ENCODE measurements at regions not wholly inside any gene's neighbourhood (a gene's known extent, or its start where the extent isn't known, plus 50 kb on each side); places are given as distances from the start of the nearest gene placed in this dataset.
A peak's percentile ranks its signal among the peaks of the same experiment; 100 is the strongest.
"Not testable (repeated sequence)": the region's sequence is repeated elsewhere in the genome, so short reads cannot be mapped to it uniquely, and the experiment has no call there.

DNA sequence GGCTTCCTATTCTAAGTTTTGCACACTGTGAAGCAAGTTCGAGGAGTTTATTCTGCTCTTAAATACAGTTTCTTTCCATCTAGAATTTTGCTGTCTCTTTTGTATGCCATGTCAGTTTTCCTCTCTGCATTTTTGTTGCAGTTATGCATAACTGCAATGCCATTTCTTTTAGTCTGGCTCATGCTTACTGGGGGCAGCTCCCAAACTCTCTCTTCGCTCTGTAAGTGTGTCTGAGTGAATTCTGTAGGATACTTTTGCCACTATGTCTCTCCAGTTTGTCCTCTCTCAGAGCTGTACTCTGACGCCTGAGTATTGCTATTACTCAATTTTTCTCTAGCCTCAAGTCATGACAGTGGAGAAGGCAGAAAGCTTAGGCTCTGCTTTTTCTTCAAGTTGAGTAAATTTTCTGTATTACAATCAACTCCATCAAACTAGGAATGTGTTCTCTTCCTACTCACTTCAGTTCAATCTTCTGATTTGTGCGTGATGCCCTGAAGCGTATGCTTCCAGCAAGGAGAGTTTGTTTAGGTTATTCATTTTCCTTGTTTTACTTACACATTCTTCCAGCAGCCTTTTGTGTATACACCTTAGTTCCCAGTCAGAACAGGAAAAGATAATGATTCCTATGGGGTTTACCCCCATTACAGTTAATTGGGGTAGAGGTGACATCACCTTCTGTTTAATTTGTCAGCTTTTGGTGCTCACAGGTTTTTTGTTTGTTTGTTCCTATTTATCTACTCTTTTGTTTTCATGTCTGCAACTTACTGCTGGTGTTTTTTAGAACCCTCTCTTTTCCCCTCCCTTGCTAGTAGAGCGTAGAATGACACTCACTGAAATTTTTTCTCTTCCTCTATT lies 430.9 kb downstream of the BCKDHB start:
- no peak for DNase-seq

DNA sequence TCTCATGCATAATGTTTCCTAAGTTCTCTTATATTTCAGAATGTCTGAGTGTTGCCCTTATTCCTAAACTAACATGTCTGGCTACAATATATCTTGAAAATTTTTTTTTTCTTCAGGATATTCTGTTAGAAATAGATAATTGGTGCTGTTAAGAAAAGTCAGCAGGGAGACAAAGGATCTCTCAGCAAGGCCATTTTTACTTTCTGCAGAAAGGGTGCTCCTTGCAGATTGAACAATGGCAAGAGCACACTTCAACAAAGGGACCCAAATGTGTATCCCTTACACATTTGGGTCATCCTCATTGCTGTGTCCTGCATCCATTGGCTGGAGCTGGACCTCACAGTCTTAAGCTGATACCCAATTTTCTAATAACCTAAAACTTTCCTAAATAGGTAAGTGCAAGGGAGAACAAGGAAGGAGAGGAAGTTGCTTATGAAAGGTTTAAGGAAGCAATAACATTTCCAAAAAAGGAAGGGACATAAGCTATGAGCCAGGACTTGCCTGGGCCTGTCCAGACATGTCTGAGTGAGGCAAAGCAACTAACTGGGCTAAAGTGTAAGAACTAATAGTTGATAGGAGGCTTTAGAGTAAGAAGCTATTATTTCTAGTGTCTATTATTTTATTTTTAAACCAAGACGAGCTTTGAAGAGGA lies 429.6 kb downstream of the BCKDHB start:
- DNase-seq = no peak

DNA sequence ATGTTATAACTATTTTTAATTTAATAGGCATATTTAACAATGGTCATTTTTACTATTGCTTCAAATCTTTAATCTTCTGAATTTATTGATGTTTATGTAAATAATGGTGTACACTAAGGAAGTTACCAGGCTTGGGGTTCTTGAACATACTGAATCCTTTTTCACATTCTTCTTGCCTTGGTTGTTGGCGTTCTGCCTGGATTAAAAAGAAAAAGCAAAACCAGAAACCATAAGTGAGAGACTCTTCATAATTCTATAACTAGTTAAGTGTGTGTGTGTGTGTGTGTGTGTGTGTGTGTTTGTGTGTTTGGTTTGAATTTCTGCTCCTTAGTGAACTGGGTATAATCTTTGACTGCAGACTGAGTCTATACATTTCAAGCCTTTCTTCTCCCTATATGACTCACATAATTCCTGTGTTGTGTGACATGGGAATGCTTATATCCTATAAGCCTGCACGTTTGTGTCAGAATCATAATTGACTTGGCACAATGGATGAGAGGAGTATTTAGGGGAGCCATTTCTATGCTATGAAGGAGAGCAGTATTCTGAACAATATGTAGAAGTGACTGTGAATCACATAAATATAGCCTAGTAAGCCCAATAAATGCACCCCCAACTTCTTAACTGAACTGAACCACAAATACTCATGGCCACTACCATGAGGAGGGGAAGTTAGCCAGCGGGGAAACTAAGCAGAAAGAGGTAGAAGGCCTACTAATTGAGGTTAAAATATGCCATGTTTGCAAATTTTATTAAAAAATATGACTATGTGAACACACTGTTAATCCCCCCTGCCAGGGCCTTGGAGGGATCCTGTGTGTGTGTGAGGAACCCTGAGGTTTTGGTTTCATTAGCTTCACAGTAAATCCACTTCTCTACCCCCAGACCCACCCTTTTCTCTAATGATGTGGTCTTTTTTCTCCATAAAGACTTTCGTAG lies 425.5 kb downstream of the BCKDHB start:
- no peak for DNase-seq

DNA sequence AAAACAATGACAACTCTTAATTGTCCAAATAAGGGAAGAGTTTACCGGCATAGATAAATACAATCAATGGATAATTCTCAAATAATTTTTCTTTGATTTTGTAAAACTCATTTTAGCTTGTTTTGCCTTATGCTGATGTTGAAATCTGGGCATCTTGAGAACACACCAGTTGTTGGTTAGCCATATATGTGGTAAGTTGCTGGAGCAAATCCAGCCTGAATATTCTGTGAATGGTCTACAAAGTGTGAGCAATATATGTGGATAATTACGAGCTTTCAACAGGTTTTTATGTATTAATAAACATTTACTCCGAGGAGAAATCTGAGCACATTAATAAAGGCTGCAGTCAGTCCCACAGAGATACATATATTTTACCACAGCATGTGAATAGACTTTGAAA lies 423.6 kb downstream of the BCKDHB start:
- DNase-seq = no peak

DNA sequence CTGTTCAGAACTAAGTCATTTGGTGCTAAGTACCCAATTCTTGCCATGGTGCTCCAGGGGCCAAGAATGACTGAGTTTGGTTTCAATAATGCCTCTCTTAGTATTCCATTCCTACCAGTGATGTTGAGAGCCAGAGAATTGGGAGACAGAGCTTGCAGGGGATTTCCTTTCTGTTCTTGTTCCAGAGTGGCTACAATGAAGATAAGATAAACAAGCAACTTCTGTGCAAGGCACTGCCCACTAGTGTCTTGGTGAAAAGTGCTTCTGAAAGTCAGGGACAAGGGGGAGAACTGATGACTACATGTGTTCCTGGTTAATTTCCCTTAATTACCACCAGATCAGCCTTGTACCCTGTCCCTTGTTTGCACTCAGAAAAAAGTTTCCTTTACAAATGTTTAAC lies 421.6 kb downstream of the BCKDHB start:
- DNase-seq = no peak

DNA sequence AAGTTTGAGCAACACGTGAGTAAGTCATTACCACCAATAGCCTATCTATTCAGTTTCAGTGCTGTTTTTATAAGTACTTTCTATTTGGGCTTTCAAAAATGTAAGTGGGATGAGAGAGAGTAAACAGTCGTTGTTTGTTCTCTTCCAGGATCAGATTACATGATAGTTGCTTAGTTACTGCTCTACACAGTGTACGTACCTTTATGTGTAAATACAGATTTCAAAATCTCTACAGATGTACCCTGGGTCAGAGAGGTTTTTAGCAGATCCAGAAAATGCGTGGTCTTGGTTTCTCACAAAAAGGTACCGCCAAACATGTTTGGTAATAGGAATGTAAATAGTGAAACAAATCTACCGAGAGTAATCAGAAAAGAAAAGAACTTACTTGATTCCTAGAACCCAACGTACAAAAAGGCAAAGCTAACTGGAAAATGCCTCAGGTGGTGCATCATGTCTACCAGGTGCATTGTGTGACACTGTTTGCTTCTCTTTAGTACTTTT lies 421.1 kb downstream of the BCKDHB start:
- DNase-seq = no peak

DNA sequence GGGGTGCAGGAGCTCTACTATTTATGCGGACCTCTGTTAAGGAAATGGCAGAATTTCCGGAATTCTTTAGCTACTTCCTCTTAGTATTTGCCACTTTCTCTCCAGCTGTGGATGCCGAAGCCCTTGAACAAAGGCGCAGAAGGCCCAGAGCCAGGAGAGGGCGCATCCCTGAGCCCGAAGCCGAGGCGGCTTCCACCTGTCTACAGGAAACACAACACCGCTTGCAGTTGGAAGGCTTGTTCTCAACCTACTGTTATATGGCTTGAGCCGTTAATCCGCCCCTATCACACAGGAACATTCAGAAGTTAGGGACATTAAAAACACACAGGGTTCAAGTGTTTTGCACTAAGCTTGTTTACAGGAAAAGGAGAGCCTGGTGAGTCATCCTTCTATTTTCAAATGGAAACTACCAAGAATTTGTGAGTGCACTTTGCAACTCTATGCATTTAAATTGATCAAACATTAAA lies 417.1 kb downstream of the BCKDHB start:
- peak in 1 of 5 donors; percentile 19 for DNase-seq

DNA sequence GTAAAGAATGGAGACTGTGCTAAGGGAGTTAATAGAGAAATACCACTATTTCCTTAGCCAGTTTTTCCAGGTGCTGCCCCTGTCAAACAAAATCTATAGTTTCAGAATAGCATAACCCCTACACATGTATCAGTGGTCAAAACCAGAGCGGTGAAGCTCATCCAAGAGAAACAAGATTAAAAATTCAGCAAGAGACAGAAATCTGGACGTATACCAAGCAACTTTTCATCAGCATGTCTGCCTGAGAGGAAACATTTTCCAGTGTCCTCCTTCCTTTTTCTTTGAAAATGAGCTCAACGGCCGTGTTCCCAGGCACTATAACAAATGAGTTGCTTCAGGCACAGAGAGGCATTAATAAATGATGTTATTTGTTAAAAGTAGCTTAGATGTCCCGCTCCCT lies 416.5 kb downstream of the BCKDHB start:
- DNase-seq = no peak

DNA sequence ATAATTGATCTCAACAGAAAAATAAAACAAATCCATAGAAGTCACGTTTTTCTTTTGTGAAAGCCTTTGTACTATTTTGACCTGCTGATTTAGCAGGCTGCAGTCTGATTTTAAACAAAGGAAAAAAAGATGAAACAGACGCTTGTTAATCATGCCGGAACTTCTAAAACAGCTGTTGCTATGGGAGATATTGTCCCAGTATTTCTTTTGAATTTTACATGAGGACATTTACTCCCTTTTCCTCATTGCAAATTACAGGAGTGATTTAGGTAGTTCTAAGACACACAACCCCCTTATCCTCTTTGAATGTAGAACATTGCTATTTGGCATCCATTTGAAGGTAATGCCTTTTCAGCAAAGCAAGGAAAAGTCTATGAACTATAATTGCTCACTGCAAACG lies 416.1 kb downstream of the BCKDHB start:
- no peak for DNase-seq

DNA sequence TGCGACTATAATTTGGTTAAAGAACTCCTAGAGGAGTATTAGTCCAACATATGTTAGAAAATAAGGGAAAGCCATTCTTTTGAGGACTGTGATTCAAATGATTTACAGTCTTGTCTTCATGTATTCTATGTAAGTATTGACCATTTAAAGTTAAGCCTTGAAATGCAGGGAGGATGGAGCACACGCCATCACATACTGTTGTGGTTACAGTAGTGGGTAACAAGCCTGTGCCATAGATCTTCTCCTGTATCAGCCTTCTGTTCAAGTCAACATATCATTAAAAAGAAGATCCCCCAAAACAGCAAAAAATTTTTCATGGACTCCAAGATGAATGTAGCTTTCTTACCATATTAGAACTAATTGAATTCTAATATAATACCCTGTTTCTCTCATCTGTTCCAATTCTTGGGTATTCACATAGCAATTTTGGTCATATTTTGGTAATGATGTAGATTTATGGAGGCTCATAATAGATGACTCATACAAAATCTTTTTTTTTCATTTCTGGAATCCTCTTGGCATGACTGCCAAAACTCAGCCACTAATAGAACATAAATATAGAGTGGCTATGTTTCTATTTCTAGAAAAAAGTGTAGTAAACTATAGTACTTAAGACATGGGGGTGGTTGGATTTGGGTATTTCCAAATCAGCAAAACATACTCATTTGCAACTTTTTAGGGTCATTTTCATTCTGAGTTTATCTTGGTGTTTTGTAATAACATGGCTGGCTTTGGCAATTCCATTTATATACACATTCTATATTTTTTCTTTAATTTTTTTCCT lies 413.5 kb downstream of the BCKDHB start:
- no peak for DNase-seq

DNA sequence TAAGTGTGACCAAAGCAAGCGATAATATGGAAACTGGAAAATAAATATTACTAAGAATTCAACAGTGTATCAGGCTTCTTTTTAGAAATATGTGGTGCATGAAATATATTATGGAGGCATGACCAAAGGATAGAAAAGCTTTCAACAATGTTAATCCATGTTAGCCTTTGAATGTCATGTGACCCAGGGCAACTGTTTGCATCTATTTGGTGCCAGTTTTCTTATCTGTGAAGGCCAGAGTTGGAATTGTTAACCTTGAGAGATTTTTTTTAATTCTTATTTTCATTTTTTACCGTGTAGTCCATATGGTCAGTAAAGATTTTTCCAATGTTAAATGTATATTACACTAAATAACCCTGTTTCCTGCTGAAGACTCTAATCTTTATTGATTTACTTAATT lies 411.1 kb downstream of the BCKDHB start:
- no peak for DNase-seq

DNA sequence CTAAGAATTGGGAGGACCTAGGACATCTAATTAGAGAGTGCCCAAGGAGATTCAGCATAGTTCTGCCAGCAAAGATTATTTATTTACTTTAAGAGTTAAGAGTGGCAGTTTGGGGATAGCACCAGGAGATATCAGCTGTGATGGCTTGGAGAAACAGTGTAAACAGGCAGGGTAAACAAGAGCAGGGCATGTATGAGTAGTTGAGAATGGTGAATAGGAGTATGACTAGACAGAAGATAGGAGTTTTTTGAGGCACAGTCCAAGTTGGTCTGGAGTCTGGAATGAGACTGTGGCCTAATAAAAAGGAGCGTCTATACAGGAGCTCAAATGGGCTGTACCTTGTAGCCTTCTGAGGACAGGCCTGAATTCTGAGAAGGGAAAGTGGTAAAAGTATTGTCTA lies 404.1 kb downstream of the BCKDHB start:
- not testable (repeated sequence) for DNase-seq

DNA sequence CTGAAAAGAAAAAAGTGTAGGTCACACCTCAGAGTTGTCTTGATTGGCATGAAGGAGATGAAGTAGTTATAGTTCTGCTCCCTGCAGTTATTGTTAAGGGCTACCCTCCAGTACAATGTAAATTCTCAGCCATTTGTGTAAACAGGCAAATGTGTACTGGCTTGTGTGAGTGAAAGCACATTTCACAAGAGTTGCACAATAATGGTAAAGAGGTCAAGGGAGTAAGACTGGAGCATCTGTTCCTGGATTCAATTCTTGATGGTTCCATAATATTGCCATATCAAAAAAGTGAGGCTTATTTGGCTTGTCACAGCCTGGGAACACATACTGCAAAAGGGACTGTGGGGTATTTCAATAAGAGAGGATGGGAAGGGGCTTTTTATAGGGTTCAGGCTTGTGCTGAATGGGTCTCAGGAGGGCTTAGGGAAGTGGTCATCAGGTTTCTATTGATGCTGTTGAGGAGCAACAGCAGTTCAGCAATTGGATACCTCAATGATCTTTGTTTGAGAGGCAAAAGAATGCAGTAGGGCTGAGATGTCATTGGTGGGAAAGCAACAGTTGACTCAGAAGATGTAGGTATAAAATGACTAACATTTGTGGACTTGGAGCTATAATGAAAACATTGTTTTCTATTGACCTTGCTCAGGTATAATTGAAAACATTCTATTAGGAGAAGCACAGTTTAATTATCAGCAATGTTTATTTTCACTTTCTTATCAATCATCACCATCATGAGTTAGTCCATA lies 402.6 kb downstream of the BCKDHB start:
- DNase-seq = no peak

DNA sequence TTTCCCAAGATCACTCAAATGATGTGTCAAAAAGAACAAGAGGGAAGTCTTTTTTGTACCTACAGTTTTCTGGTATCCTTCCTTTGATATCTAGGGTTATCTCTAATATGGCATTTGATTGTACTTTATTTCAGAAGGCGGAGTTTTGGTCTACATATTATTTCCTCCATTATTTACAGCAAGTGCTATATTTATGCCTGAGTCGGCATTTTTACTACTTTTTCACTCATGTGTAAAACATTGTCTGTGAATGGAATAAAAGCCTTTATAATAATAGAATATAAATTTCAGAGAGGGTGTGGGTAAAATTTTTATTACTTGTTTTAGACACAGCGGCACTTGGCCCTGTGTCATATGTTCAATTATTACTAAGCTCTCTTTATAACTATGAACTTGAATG lies 398.4 kb downstream of the BCKDHB start:
- DNase-seq = no peak

DNA sequence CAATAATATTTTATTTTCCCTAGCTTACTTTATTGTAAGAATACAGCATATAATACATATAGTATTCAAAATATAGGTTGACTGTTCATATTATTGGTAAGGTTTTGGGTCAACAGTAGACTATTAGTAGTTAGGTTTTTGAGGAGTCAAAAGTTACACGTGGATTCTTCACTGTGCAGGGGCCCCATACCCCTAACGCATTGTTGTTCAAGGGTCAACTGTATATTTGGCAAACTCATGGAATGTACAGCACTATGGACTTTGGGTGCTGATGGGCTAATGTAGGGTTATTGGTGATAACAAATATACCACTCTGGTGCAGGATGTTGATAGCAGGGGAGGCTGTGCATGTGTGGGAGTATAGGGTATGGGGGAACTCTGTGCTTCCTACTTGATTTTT lies 397.2 kb downstream of the BCKDHB start:
- DNase-seq = no peak

DNA sequence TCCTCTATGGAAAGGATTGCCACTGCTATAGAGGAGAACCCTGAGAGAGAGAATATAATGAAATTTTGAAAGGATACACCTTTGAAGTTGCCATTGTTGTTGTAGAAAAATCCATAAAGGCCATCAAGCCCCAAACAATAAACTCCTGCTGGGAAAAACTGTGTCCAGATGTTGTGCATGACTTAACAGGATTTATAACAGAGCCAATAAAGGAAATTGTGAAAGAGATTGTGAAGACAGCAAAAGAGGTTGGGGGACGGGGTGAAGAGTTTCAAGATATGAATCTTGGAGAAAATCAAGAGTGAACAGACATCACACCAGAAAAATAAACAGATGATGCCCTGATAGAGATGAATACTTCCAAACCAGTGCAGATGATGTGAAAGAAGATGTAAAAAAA lies 396.4 kb downstream of the BCKDHB start:
- no peak for DNase-seq

DNA sequence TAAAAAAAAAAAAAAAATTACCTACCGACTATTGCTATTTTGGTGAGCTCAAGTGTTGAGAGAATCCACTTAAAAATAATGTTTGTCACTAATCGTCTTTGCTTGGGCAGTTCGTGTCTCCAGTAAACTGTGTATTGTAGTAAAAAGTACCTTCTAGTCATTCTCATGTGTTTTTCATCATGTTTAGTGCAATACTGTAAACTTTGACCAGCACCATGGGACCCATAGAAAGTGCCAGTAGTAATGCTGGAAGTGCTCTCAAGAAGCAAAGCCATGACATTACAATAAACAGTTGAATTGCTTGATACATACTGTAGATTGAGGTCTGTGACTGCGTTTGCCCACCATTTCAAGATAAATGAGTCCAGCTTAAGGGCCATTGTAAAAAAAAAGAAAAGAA lies 395.2 kb downstream of the BCKDHB start:
- no peak for DNase-seq

DNA sequence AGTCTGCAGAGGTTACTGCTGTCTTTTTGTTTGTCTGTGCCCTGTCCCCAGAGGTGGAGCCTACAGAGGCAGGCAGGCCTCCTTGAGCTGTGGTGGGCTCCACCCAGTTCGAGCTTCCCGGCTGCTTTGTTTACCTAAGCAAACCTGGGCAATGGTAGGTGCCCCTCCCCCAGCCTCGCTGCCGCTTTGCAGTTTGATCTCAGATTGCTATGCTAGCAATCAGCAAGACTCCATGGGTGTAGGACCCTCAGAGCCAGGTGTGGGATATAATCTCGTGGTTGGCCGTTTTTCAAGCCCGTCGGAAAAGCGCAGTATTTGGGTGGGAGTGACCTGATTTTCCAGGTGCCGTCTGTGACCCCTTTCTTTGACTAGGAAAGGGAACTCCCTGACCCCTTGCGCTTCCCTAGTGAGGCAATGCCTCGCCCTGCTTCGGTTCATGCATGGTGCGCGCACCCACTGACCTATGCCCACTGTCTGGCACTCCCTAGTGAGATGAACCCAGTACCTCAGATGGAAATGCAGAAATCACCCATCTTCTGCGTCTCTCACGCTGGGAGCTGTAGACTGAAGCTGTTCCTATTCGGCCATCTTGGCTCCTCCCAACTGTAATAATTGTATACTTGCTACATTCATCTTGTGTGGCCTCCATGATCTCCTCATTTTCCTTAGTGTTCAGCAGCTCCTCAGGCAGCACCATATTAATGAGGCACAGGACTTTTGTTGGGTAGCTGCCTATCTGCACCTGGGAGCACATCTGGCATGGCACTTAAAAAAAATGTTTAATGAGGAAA lies 391.4 kb downstream of the BCKDHB start:
- not testable (repeated sequence) for DNase-seq

DNA sequence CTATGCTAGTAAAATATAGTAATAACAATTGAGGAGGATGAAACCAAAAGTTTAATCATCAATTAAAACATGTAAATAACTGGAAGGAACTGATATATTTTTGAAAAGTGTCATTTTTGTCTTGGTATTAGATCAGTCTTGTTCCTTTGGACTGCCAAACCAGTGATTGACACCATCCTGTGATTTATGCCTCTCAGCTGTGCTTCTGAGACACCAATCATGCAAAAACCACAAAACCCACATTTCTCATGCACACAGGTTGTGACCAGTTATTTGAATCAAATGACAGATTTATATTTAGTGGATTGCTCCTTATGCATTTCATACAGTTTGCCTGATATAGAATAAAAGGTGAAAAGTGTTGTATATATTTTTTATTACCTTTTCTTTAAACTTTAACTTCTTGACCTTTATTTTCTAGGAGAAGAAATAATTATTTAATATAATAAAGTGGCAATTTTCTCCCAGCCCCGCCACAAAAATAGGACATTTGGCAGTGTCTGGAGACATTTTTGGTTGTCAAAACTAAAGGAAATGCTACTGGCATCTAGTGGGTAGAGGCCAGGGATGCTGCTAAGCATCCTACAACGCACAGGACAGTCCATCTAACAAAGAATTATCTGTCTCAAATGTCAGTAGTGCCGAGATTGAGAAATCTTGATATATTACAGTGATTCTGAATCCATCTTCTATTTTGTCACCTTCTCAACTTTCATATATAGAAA lies 383.6 kb downstream of the BCKDHB start:
- DNase-seq = no peak

DNA sequence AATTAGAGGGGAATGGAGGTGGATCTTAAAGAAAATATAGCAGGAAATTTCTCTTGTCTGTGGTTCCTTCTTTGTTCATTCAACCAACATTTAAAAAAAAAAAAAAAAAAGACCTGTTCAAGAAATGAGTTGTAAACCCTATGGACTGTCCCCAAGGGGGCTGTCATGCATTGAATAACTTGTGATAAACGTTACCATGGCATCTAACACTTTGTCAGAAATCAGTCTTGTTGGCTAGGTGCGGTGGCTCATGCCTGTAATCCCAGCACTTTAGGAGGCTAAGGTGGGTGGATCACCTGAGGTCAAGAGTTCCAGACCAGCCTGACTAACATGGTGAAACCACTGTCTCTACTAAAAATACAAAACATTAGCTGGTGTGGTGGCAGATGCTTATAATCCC lies 381.7 kb downstream of the BCKDHB start:
- no peak for DNase-seq
